ENCODE measurements at regions not wholly inside any gene's neighbourhood (a gene's known extent, or its start where the extent isn't known, plus 50 kb on each side); places are given as distances from the start of the nearest gene placed in this dataset.
"Not testable (repeated sequence)": the region's sequence is repeated elsewhere in the genome, so short reads cannot be mapped to it uniquely, and the experiment has no call there.

DNA sequence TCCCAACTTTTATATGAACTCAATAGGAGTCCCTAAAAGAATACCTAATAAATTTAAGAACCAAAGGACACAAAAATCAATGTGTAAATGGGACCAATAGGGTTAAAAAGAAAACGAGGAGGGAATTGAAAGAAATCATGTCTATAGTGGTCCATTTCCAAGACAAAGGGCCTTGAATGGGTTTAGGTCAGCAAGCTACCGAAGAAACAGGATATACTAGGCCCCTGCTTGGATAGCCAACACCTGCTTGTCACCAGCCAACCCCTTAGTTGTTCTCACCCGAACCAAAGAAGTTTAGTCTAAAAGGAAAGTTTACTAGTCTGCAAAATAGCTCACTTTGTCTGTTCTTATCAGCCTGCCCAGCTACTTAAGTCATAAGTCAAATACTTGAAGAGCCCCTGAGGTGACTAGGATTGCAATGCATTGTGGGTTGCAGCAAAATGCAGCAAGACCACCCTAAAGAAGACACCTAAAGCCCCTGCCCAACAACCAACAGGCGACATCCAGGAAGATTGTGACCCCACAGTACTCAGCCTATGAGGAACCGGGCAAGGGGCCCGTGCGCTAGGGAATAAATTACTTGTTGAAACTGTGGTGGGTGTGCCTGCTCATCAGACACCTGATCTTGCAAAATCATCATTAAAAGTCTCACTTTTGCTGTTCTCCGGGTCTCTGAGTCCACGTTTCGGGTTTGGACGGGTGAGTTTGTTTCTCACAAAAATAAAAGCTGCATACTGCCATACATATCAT lies 183.9 kb upstream of the PPP1R26 start:
- no peak for DNase-seq (ENCODE audit: low read depth in 3 of 3)

DNA sequence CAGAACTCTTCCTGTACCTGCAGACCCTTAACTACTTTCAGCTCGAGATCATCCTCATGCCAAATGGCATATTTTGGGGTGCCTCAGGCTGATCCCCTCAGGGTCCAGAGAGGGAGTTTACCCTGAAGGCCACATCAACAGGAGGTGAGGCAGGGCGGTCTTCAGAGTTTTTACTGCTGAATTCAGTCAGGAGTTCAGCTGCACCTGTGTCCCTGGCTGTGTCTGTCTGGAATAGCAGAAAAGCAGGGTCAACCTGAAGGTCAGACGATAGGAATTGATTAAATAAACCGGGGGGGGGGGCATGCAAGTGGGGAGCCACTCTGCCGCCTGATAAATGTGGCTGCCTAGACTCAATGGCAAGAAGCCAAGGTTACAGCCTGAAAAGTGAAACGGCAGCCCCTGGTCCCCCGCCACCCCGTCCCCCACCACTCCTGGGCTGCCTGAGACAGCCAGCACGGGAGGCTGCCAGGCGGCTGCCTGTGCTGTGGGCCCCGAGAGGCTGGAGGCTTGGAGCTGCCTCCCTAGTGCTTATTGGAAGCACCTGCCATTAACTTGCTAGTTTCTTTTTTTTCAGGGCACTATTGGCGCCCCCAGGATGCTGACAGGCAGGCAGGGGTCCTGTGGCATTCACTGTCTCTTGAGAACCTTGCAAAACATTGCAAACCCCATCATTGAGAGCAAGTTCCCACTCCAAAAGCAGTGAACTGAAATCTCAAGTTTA lies 182.7 kb upstream of the PPP1R26 start:
- DNase-seq (ENCODE audit: low read depth in 3 of 3): no peak

DNA sequence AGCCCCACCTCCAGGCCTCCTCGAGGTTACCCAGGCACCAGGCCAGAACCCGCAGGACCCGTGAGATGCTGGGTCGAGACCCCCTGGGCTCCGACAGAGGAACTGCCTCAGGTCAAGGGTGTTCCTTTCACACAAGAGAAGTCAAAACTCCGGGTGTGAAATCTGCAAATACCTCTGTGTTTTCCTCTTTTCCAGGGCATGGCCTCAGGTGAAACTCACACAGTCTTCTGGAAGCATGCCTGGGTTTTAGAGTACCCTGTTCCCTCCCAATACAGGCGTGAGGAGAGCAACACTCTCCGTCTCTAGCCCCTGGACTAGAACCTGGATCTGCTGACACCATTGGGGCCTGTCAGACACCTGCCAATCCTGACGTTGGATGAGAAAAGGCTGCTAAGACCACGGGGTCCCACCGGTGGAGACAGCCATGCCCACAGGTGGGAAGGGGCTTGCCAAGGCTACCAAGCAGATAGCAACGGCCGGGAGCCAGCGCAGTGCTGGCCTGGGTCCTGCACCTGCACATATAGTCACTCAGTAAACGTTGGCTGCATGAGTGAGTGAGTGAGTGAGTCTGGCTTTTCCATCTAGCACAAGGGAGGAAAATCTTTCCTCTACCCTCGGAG lies 182.0 kb upstream of the PPP1R26 start:
- no peak for DNase-seq (ENCODE audit: low read depth in 3 of 3)

DNA sequence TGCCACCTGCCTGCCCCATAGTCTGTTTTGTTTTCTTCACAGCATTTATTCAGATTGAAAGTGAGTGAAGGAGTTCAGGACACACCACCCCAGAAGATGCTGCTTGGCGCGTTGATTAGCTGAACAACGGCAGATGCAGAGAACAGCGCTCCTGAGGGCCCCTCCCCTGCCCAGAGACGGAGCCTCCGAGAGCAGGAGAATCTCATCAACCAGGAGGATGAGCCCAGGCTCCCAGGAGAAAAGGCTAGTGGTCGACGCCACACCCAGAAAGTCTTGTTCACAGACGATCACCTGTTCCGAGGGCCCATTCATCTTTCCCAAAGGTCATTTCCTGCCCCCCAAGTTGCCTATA lies 180.4 kb upstream of the PPP1R26 start:
- DNase-seq (ENCODE audit: low read depth in 3 of 3): no peak

DNA sequence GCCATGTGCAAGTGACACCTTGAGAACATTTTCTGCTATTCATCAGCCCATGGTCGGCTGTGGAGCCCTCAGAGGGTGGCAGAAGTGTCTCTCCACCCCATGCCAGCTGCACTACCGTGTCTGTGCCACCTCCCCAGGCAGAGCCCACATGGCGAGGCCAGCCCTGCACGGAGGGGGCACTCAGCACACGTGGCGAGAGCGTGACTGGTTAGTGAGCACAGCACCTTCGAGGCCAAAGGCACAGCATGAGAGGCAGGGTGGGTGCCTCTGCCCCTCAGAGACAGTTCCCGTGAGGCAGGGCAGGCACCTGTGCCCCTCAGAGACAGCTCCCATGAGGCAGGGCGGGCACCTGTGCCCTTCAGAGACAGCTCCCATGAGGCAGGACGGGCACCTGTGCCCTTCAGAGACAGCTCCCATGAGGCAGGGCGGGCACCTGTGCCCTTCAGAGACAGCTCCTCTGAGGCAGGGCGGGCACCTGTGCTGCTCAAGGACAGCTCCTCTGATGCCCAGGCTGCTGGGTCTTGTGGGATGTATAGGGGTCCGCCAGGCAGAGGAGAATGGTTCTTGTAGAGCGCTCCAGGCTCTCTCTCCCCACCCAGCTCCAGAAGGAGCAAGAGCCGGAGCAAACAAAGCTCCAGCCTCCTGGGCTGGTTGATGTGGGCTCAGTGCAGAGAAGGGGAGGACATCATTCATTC lies 179.8 kb upstream of the PPP1R26 start:
- DNase-seq (ENCODE audit: low read depth in 3 of 3): no peak

DNA sequence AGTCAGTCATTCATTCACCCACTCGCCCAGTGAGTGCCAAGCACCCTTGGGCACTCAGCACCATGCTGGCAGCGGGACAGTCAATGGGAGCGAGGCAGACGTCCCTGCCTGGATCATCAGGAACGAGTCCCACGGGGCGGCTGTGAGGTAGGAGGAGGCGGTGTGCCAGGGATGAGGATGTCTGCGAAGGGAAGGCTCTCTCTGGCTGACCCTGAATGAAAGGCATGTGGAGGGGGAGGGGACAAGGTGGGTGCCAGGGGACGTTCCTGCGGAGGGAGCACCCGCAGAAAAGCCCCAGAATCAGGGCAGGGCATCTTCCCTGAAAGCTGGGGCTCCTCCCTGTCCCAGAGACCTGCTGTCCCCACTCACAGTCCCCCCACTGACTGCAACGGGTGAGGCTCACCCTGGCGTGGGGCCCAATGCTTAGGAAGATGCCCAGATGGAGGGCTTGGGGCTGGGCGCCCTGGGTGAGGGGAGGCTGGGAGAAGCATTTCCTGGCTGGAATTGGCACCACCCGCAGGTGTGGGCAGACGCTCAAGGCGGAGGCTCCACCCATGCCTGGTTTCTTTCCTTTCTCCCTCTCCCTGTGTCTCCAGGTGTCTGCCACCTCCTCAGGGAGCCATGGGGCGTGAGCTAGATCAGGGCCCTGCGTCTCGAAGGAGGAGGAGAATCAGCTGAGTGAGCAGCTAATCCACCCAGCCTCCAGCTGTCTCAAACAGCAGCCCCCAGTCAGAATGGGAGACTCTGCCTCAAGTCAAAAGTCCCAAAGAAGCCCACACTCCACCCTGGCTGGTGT lies 179.0 kb upstream of the PPP1R26 start:
- no peak for DNase-seq (ENCODE audit: low read depth in 3 of 3)

DNA sequence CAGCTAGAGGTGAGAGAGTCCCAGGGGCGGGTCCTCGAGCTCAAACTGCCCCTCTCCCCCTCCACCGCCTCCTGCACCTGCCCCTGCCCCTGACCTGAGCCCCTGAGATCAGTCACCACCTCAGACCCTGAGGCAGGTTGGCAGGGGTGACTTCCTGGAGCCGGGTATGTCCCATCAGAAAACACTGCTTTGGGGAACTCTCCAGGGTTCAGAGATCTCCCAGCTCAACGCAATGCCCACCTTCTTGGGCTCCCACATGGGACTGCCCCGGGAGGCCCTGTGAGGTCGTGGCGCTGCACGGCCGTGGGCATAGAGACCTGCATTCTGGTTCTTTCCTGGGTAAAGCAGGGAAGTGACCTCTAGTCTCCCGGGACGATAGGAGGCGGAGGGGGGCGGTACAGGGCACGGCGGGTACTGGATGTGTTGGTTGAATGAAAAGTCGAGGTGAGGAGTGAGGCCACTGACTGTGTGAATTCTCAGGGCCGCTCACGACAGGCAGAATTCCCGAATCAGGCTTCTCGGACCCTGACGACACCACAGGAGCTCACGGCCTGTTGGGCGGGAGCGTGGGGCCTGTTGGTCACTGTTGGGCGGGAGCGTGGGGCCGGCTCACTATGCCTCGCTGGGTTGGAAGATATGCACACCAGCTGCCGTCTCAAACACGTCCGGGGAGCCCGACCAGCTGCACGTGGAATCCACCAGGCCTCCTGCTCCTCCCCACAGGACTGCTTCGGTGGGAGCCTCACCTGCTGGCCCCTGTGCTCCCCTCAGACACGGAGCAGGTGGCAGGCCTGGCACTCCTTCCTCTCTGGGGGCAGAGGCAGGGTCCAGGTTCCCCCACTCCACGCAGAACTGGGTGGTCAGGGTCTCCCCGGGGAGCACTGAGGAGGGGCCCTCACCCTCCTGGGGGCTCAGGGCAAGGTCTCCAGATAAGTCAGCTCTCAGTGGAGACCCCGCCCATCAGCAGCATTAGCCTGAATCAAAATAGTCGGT lies 178.0 kb upstream of the PPP1R26 start:
- DNase-seq (ENCODE audit: low read depth in 3 of 3): no peak

DNA sequence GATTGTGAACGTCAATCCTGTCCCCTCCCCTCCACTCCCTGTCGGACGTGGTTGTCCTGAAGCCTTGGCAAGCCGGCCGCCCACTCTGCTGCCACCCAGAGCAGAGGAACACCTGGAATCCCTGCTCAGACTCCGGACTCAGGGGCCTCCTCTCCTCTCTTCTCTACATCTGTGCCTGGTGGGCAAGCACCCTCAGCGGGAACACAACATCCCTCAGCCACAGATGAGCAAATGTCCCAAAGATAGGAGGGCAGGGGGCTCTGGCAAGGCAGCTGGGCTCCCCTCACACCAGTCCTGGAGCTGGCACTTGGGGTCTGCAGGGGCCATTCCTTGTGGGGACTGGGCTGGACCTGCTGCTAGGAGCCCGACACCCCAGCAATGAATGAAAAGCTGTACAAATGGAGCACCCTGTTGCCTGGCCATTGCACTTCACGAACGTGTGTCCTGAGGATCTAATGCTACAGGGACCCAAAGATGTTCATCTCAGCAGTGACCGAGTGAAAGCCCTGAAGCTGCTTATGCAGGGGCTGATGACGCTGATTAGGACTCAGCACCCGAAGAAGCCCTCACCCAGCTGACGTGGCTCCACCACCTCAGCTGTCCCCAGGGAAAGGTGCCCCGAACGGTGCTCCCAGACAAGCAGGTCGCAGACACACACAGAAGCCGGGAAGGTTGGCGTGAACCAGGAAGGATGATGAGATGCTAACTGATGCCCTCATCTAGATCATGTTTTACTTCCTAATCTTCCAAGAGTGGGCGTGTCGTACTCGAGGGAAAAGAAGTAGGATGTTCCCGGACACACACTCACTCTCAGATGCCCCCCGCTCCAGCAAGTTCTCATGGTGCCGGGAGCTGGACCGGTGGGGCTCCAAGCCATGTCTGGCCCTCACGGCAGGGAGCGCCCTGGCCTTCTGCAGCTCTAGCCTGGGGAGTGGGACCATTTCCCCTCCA lies 177.0 kb upstream of the PPP1R26 start:
- DNase-seq (ENCODE audit: low read depth in 3 of 3): no peak

DNA sequence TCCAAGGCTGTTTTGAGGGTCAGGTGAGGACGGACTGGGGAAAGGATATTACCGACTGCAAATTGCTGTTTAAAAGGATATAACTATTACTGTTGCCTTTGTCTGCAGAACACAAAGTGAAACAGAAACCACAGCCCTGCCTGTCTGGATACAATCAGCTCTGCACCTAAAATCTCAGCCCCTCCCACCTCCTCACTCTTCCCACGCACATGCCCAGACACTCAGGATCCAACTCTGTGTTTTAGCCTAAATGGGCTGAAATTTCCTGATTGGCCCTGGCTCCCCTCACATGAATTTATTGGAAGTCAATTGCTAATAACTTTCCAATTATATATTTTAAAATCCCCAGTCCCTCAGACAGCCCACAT lies 176.3 kb upstream of the PPP1R26 start:
- no peak for DNase-seq (ENCODE audit: low read depth in 3 of 3)

DNA sequence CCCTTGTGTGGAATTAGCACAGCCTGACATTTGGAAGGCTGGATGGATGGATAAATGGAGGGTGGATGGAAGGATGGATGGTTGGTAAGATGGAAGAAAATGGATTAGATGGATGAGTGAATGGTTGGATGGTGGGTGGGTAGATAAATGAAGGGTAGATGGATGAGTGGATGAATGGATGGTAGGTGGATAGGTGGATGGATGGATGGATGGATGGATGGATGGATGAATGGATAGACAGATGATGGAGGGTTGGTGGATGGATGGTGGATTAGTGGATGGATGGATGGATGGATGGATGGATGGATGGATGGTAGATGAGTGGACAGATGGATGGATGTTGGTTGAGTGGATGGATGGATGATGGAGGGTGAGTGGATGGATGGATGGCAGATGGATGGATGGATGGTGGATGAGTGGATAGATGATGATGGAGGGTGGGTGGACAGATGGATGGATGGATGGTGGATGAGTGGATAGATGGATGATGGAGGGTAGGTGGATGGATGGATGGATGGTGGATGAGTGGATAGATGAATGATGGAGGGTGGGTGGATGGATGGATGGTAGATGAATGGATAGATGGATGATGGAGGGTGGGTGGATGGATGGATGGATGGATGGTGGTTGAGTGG lies 175.6 kb upstream of the PPP1R26 start:
- DNase-seq (ENCODE audit: low read depth in 3 of 3): no peak

DNA sequence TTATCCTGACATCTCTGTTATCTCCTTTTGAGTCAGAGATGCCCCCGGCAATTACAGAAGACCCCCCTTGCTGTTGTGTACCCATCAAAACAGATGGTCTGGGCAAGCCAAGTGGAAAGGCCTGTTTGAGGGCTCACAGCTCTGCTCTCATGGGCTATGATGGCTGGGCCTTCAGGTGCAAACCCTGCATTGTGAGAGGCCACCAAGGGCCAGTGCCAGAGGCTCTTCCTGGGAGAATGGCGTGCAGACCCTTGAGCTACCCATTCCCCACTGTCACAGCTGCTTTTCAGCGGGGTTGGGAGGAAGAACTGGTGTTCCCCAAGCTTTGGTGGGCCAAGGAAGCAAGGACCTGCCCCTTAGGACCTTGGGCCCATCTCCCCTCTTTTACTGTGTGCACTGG lies 174.7 kb upstream of the PPP1R26 start:
- DNase-seq (ENCODE audit: low read depth in 3 of 3): no peak

DNA sequence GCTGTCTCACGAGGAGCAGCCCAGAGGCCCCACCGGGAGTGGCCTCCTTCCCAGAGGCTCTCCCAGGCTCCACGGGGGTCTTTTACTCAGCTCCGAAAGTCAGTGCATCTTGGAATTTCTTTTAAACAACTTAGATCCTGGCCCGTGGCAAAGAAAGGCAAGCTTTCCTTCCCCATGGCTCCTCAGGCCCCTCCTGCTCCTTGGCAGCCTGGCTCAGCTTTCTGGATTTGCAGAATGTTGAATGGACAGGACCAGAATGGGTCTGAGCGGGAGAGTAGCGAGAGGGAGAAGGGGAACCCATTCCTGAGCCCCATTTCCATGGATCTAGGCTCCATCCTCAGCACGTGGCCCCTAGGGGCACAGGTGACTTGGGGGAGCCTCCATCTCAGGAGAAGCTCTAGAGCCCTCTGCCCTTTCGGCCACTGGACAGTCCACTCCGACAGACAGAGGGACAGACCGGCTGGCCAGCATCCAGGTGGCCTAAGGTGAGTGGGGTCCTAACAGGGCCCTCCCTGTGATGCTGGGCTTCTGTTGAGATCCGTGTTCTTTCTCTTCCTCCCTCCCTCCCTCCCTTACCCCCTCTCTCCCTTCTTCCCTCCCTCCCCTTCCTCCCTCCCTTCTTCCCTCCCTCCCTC lies 173.9 kb upstream of the PPP1R26 start:
- DNase-seq (ENCODE audit: low read depth in 3 of 3): no peak

DNA sequence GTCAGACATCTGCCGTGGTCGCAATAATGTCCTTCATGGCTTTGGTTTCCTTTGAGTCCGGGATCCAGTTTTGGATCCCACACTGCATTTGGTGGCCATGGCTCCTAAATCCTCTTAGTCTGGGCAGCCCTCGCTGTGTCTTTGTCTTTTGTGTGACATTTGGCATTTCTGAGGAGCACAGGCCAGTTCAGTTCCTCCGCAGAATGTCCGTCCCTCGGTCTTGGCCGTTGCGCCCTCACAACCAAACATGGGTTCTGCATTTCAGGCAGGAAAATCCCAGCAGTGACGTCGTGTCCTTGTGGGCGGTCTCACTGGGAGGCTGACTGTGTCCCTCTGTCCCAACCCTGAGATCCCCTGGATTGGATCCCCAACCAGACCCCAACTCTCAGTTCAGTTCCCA lies 172.9 kb upstream of the PPP1R26 start:
- DNase-seq (ENCODE audit: low read depth in 3 of 3): no peak

DNA sequence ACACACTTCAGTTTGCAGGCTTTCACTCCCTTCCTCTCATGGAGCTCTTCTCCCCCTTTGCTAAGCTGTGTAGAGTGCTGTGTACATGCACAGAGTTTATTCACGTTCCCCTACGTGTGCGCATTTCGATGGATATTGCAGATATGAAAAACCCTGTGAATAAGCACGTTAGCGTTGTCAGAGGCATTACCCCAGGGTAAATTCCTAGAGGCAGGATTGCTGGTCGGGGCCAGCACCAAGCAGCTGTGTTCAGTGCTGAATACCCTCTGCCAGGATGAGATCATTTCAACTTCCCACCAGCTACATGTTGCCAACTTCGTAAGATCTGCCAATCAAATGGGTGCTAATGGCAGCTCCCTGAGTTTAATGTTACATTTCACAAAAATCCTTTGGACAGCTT lies 172.3 kb upstream of the PPP1R26 start:
- DNase-seq (ENCODE audit: low read depth in 3 of 3): no peak

DNA sequence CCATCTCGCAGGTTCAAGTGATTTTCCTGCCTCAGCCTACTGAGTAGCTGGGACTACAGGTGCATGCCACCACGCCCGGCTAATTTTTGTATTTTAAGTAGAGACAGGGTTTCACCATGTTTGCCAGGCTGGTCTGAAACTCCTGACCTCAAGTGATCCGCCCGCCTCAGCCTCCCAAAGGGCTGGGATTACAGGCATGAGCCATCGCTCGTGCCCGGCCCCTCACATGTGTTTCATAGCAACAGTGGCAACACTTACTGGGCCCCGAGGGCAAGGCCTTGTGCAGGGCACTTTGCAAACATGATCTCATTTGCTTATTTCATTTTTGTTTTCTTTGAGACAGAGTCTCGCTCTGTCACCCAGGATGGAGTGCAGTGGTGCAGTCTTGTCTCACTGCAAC lies 171.7 kb upstream of the PPP1R26 start:
- not testable (repeated sequence) for DNase-seq (ENCODE audit: low read depth in 3 of 3)

DNA sequence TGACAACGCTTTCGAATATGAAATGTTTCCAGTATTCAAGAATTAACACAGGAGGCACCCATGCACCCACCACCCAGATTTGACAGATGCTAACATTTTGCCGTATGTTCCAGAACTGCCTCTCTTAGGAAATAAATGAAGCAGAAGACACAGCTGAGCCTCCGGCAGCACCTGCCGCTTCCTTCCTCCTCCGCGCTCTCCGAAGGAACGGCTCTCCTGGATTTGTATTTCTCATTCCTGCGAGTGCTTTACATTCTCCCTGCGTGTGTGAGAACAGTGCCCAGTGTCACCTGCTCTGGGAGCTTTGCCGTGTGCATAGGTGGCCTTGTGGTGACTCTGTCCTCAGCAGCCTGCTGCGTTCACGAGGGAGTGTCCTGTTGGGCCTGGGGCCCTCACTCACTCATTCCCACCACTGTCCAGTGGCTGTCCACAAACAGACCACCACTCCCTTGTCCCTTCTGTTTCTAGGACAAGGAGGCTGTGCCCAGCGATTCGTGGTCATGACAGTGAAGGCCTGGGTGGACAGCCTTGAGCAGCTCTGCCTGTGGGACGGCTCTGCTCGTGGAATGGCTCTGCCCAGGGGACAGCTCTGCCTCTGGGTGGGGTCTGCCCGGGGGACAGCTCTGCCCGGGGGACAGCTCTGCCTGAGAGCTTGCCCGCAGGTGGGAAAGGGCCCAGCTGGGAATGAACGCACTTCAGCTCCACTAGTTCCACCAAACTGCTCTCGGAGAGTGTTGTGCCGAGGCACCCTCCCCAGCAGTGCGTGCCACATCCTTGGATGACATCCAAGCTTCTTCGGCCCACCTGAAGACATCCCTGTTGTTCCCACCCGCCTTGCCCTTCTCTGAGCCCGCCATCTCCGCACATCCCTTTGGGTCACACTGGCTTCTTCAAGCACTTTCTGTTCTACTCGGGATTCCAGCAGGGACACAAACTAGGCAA lies 170.5 kb upstream of the PPP1R26 start:
- no peak for DNase-seq (ENCODE audit: low read depth in 3 of 3)

DNA sequence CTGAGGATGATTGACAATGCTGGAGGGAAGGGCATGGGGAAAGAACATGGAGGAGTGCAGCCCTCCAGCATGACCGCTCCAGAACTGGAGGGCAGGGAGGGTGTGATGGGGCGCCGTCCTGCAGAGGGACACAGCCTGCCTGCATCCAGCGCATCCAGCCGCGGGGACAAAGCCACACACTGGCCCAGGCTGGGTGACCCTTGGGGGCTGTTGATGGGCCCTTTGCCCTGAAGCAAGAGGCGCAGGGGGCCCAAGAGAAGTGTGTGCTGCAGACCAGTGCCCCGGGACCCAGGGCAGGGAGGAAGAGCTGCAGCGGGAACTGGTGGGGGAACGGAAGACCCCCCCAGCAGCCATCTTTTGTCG lies 169.8 kb upstream of the PPP1R26 start:
- DNase-seq (ENCODE audit: low read depth in 3 of 3): no peak
